ENCODE measurements at regions not wholly inside any gene's neighbourhood (a gene's known extent, or its start where the extent isn't known, plus 50 kb on each side); places are given as distances from the start of the nearest gene placed in this dataset.

- no peak for ATAC-seq
- TF ChIP-seq GLIS3 (CRISPR knock-in tag; IDR thresholded peaks at IDR 0.05), result no peak
- no peak for TF ChIP-seq ZNF565 (CRISPR knock-in tag; conservative IDR thresholded peaks at IDR 0.05; ENCODE audit: low read depth)
- no peak for TF ChIP-seq TOX (CRISPR knock-in tag; IDR thresholded peaks at IDR 0.05; ENCODE audit: borderline replicate concordance)
- no peak for TF ChIP-seq ESRRG (CRISPR knock-in tag; IDR thresholded peaks at IDR 0.05)
- no peak for TF ChIP-seq RARB (CRISPR knock-in tag; IDR thresholded peaks at IDR 0.05)
- TF ChIP-seq ARNTL (CRISPR knock-in tag; IDR thresholded peaks at IDR 0.05; ENCODE audit: borderline replicate concordance, low read depth), result no peak
- no peak for TF ChIP-seq OSR1 (CRISPR knock-in tag; IDR thresholded peaks at IDR 0.05)
- no peak for TF ChIP-seq CSRNP3 (CRISPR knock-in tag; IDR thresholded peaks at IDR 0.05)
Measured at GRCh38 chr15:48046813-48047438, 73.9 kb upstream of the SLC24A5 start.

GRCh38 chr15:48049736-48050135, 71.1 kb upstream of the SLC24A5 start:
- ATAC-seq, result no peak
- TF ChIP-seq TOX (CRISPR knock-in tag; IDR thresholded peaks at IDR 0.05; ENCODE audit: borderline replicate concordance) (no peak), TSHZ2 (CRISPR knock-in tag; IDR thresholded peaks at IDR 0.05) (no peak), OSR1 (CRISPR knock-in tag; IDR thresholded peaks at IDR 0.05) (no peak)

GRCh38 chr15:48052946-48053345, 67.8 kb upstream of the SLC24A5 start:
- no peak for TF ChIP-seq CSDC2 (CRISPR knock-in tag; IDR thresholded peaks at IDR 0.05)
- no peak for TF ChIP-seq ESRRG (CRISPR knock-in tag; IDR thresholded peaks at IDR 0.05)
- no peak for TF ChIP-seq TOX (CRISPR knock-in tag; IDR thresholded peaks at IDR 0.05; ENCODE audit: borderline replicate concordance)
- no peak for TF ChIP-seq BACH2 (CRISPR knock-in tag; IDR thresholded peaks at IDR 0.05; ENCODE audit: borderline replicate concordance)
- no peak for TF ChIP-seq ZFP30 (CRISPR knock-in tag; IDR thresholded peaks at IDR 0.05)
- no peak for TF ChIP-seq ZC3H10 (CRISPR knock-in tag; IDR thresholded peaks at IDR 0.05)
- TF ChIP-seq ZNF8 (CRISPR knock-in tag; IDR thresholded peaks at IDR 0.05), result no peak
- no peak for TF ChIP-seq ZNF565 (CRISPR knock-in tag; conservative IDR thresholded peaks at IDR 0.05; ENCODE audit: low read depth)
- TF ChIP-seq GLIS3 (CRISPR knock-in tag; IDR thresholded peaks at IDR 0.05), result no peak
- TF ChIP-seq TCF4 (CRISPR knock-in tag; IDR thresholded peaks at IDR 0.05; ENCODE audit: borderline replicate concordance), result no peak
- no peak for TF ChIP-seq CREB5 (CRISPR knock-in tag; IDR thresholded peaks at IDR 0.05; ENCODE audit: low read depth)
- no peak for TF ChIP-seq OSR1 (CRISPR knock-in tag; IDR thresholded peaks at IDR 0.05)
- TF ChIP-seq TSHZ2 (CRISPR knock-in tag; IDR thresholded peaks at IDR 0.05), result no peak
- no peak for ATAC-seq

- ATAC-seq, result no peak
- TF ChIP-seq ZFP3 (CRISPR knock-in tag; IDR thresholded peaks at IDR 0.05) (no peak), ARNTL (CRISPR knock-in tag; IDR thresholded peaks at IDR 0.05; ENCODE audit: borderline replicate concordance, low read depth) (no peak), GLIS3 (CRISPR knock-in tag; IDR thresholded peaks at IDR 0.05) (no peak), TOX (CRISPR knock-in tag; IDR thresholded peaks at IDR 0.05; ENCODE audit: borderline replicate concordance) (no peak), CSRNP3 (CRISPR knock-in tag; IDR thresholded peaks at IDR 0.05) (no peak), PPARA (CRISPR knock-in tag; IDR thresholded peaks at IDR 0.05; ENCODE audit: borderline replicate concordance) (no peak), ZC3H10 (CRISPR knock-in tag; IDR thresholded peaks at IDR 0.05) (no peak), PATZ1 (CRISPR knock-in tag; IDR thresholded peaks at IDR 0.05; ENCODE audit: borderline replicate concordance) (no peak), CSDC2 (CRISPR knock-in tag; IDR thresholded peaks at IDR 0.05) (no peak), ZNF70 (CRISPR knock-in tag; IDR thresholded peaks at IDR 0.05) (no peak), CREB5 (CRISPR knock-in tag; IDR thresholded peaks at IDR 0.05; ENCODE audit: low read depth) (no peak), ZNF8 (CRISPR knock-in tag; IDR thresholded peaks at IDR 0.05) (no peak)
Measured at GRCh38 chr15:48058371-48058770, 62.4 kb upstream of the SLC24A5 start.

Data from SK-N-SH treated with all-trans-retinoic acid at 6 μM for 48 hours (cell line).